Upper lobe of left lung (tissue), 6 donors: ENCODE measurements at regions not wholly inside any gene's neighbourhood (a gene's known extent, or its start where the extent isn't known, plus 50 kb on each side); places are given as distances from the start of the nearest gene placed in this dataset.
"Not testable (repeated sequence)": the region's sequence is repeated elsewhere in the genome, so short reads cannot be mapped to it uniquely, and the experiment has no call there.

ENCODE experiments used
- ATAC-seq, 2 donors: fragments of 200-7000 bp; cut with Tn5 transposase; one replicate each; pipeline ENCODE4 v1.9.1; 2022; ENCODE audit warnings: mild to moderate bottlenecking in 2 of 2, moderate library complexity in 2 of 2; ENCODE audit not compliant: low FRiP score in 2 of 2
- DNase-seq, 2 donors: peaks; one replicate each; pipeline ENCODE4 v3.0.0-alpha.2; 2019 to 2020
- H3K27ac ChIP-seq, 4 donors: fragments of 200-600 bp; sonication (generic); one replicate each; pipeline ENCODE4 v1.5.1; 2016 to 2019
- H3K27me3 ChIP-seq, 4 donors: fragments of 200-600 bp; sonication (generic); one replicate each; pipeline ENCODE4 v1.5.1; 2017 to 2019
- H3K36me3 ChIP-seq, 4 donors: fragments of 200-600 bp; sonication (generic); one replicate each; pipeline ENCODE4 v1.5.1; 2016 to 2019
- H3K4me1 ChIP-seq, 4 donors: fragments of 200-600 bp; sonication (generic); one replicate each; pipeline ENCODE4 v1.5.1; 2018 to 2019
- H3K4me3 ChIP-seq, 4 donors: fragments of 200-600 bp; sonication (generic); one replicate each; pipeline ENCODE4 v1.5.1; 2017 to 2019; ENCODE audit warnings: mild to moderate bottlenecking in 2 of 4, moderate library complexity in 1 of 4
- H3K9me3 ChIP-seq, 4 donors: fragments of 200-600 bp; sonication (generic); one replicate each; pipeline ENCODE4 v1.5.1; 2018 to 2019
- CTCF ChIP-seq, 6 experiments: fragments of 450-650 bp in 4 of 6; fragments of 200-600 bp in 2 of 6; sonication (generic) in 2 of 6; IDR thresholded peaks; one replicate each; pipeline ENCODE4 v1.5.1; 2016 to 2019; ENCODE audit warnings: antibody characterized with exemption in 6 of 6
- EP300 ChIP-seq, 4 donors: sonication (generic); formaldehyde crosslinking; IDR thresholded peaks; one replicate each; pipeline ENCODE4 v1.5.1; 2017; ENCODE audit warnings: antibody characterized with exemption in 4 of 4, control low read depth in 2 of 4
- POLR2A ChIP-seq, 4 donors: fragments of 450-650 bp; IDR thresholded peaks; one replicate each; pipeline ENCODE4 v1.5.1; 2016 to 2017; ENCODE audit warnings: antibody characterized with exemption in 4 of 4, mild to moderate bottlenecking in 2 of 4
- POLR2AphosphoS5 ChIP-seq, 2 donors: sonication (generic); formaldehyde crosslinking; IDR thresholded peaks; one replicate each; pipeline ENCODE4 v1.5.1; 2017; ENCODE audit warnings: antibody characterized with exemption in 2 of 2
- WGBS, 2 donors: methylation state at CpG; one replicate each; pipeline ENCODE4 v1.1.5; 2017 to 2018; 5-methylcytosine and 5-hydroxymethylcytosine counted together
- donor health status: DM: no; HTN: no; CAD: no; lungs with moderate emphysema.
- donor health status: DM: no; HTN: yes; CAD: no; lungs with severe emphysema.

DNA sequence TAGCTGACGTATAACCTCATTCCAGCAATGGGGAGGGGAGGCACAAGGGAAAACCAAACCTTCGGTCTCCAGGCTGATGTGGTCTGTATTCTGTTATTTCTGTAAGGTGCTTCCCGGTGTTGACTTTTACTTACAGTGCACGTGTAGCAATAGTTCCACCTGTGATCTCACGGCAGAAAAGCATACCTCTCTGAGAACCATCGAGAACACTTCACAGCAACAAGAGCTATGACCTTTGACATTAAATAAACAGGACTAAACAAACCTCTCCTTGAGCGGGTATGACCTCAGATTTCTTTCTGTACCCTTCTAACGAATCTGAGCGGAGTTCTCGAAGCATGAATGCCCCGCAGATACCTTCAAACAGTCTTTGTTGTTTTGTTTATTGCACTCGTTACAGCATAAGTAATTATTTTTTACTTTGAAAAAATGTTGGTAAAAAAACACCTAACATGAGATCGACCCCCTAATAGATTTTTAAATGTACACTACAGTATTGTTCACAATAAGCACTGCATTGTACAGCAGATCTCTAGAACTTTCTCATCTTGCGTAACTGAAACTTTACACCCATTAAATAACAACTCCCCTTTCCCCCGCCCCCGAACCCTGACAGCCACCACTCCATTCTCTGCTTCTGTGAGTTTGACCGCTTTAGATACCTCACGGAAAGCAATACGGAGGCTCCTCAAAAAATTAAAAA, 282.3 kb downstream of the GATA3 start:
- Histone ChIP-seq H3K4me1 (peaks cover 0 to 17% (median 6%) of the 10 kb centered on the region in 4 donors), H3K36me3 (no peaks in the 10 kb centered on the region), H3K9me3 (no peaks in the 10 kb centered on the region), H3K27ac (no peak overlapping the region), H3K27me3 (peaks cover 0 to 4% (median 0%) of the 10 kb centered on the region in 4 donors), H3K4me3 (no peak overlapping the region)
- TF ChIP-seq EP300 (IDR thresholded peaks at IDR 0.05), result peak in 1 of 4 donors; percentile 79
- TF ChIP-seq POLR2AphosphoS5 (IDR thresholded peaks at IDR 0.05), result peak in 1 of 2 donors; percentile 50
- no peak for TF ChIP-seq POLR2A (IDR thresholded peaks at IDR 0.05)
- no peak for TF ChIP-seq CTCF (IDR thresholded peaks at IDR 0.05)
- DNase-seq (peak in 1 of 2 donors; percentile 40), ATAC-seq (peak; percentile 41 to 72)
- WGBS, 2 donors, result 57 to 62% methylated on average over 19 of the region's 19 CpGs

GRCh38 chr10:8337332-8337651, 282.8 kb downstream of the GATA3 start:
- H3K4me1 ChIP-seq, result peaks cover 0 to 12% (median 3%) of the 10 kb centered on the region in 4 donors
- no peaks in the 10 kb centered on the region for H3K36me3 ChIP-seq
- H3K9me3 ChIP-seq, result no peaks in the 10 kb centered on the region
- WGBS, 2 donors, result 59 to 60% methylated on average over 5 of the region's 5 CpGs
- no peak overlapping the region for H3K4me3 ChIP-seq
- H3K27me3 ChIP-seq, result peaks cover 0 to 4% (median 0%) of the 10 kb centered on the region in 4 donors
- TF ChIP-seq POLR2AphosphoS5 (IDR thresholded peaks at IDR 0.05), result no peak
- H3K27ac ChIP-seq, result no peak overlapping the region
- DNase-seq, result no peak
- no peak for ATAC-seq

DNA sequence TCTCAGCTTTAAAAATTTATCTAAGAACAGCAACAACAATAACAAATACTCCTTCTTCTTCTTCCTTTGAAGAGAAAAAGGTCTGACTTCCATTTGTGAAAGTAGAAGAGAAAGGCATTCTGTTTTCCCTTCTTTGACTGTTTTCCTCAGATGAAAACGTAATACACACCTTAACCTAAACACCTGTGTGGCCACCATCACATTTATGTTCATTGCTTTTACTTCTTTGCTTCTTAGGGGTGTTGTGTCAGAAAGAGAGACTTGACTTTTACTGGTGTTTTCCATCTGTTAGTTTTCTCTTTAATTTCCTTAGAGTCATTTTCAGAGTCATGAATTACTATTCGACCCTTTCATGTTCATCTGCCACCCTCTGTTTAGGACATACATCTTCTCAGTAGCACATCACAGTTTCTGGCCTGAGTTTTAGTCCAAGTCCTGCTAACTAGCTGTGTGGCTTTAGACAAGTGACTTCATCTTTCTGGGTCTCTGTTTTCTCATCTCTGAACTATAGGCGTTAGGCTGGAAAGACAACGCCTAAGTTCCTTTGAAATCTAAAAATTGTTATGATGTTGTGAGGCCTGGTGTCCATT, 283.8 kb downstream of the GATA3 start:
- no peaks in the 10 kb centered on the region for H3K9me3 ChIP-seq
- no peak for TF ChIP-seq CTCF (IDR thresholded peaks at IDR 0.05)
- no peak for TF ChIP-seq EP300 (IDR thresholded peaks at IDR 0.05)
- no peak for TF ChIP-seq POLR2AphosphoS5 (IDR thresholded peaks at IDR 0.05)
- no peak for TF ChIP-seq POLR2A (IDR thresholded peaks at IDR 0.05)
- no peak for ATAC-seq
- peaks cover 0 to 4% (median 0%) of the 10 kb centered on the region in 4 donors for H3K27me3 ChIP-seq
- no peak overlapping the region for H3K4me3 ChIP-seq
- DNase-seq, result no peak
- no peaks in the 10 kb centered on the region for H3K36me3 ChIP-seq
- WGBS, 2 donors, result 82 to 83% methylated on average over 4 of the region's 4 CpGs
- H3K27ac ChIP-seq, result no peak overlapping the region
- peaks cover 0 to 6% (median 0%) of the 10 kb centered on the region in 4 donors for H3K4me1 ChIP-seq

DNA sequence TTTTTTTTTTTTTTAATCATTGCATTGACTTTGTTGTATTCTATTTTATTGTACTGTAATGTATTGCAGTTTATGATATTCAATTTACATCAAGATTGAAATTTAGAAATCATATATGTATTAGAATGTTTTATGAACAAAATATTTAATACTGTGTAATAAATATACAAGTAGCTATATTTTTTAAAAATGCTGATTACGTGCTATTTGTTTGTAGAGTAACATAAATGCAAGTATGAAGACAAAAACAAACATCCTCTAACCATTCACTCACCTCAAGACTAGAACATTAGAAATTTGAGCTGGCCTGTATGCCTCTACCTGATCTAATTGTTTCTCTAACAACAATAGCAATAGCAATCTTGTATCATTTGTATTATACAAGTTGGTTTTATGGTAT, 290.3 kb downstream of the GATA3 start:
- WGBS, 2 donors, result 94 to 97% methylated on average over 1 of the region's 1 CpG
- Histone ChIP-seq H3K4me3 (no peak overlapping the region), H3K27ac (no peak overlapping the region), H3K4me1 (no peaks in the 10 kb centered on the region), H3K36me3 (no peaks in the 10 kb centered on the region), H3K27me3 (no peaks in the 10 kb centered on the region), H3K9me3 (no peaks in the 10 kb centered on the region)
- DNase-seq, result no peak
- TF ChIP-seq EP300 (IDR thresholded peaks at IDR 0.05) (no peak), POLR2A (IDR thresholded peaks at IDR 0.05) (no peak), POLR2AphosphoS5 (IDR thresholded peaks at IDR 0.05) (no peak), CTCF (IDR thresholded peaks at IDR 0.05) (no peak)
- no peak for ATAC-seq

DNA sequence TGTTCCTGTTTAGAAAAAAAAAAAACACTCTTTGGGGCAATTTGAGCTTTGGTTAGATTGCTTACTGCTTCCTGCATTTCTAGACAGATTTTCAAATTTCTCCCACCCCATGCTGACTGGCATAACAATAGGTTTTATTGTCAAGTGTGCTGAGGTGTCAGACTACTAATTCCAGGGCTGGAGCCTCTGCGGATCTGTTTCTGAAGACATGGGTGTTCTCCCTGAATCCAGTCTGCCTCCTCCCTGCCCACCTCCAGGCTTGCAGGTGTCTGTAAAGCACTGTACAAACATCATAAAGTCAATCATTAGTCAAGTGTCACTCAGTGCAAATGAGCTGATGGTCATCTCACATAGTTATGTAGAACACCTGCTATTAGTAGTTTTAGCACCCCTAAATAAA, 292.4 kb downstream of the GATA3 start:
- no peak for DNase-seq
- 43 to 56% methylated on average over 1 of the region's 1 CpG for WGBS, 2 donors
- Histone ChIP-seq H3K27ac (no peak overlapping the region), H3K9me3 (no peaks in the 10 kb centered on the region), H3K27me3 (no peaks in the 10 kb centered on the region), H3K4me1 (no peaks in the 10 kb centered on the region), H3K36me3 (no peaks in the 10 kb centered on the region), H3K4me3 (no peak overlapping the region)
- TF ChIP-seq EP300 (IDR thresholded peaks at IDR 0.05) (no peak), POLR2AphosphoS5 (IDR thresholded peaks at IDR 0.05) (no peak), POLR2A (IDR thresholded peaks at IDR 0.05) (no peak), CTCF (IDR thresholded peaks at IDR 0.05) (no peak)
- no peak for ATAC-seq

- WGBS, 2 donors, result 84 to 95% methylated on average over 4 of the region's 4 CpGs
- DNase-seq, H3K9me3 ChIP-seq, H3K4me1 ChIP-seq, H3K4me3 ChIP-seq, H3K27me3 ChIP-seq, H3K36me3 ChIP-seq, H3K27ac ChIP-seq, ATAC-seq: not testable (repeated sequence)
Measured at GRCh38 chr10:8347614-8348013, 293.1 kb downstream of the GATA3 start.
